Limb (tissue), 2 donors: ENCODE measurements at regions not wholly inside any gene's neighbourhood (a gene's known extent, or its start where the extent isn't known, plus 50 kb on each side); places are given as distances from the start of the nearest gene placed in this dataset.

Experiments used
- DNase-seq, 2 donors: peaks; one replicate each; pipeline ENCODE4 v3.0.0-alpha.2; 2016; ENCODE audit errors: extremely low spot score in 2 of 2

DNA sequence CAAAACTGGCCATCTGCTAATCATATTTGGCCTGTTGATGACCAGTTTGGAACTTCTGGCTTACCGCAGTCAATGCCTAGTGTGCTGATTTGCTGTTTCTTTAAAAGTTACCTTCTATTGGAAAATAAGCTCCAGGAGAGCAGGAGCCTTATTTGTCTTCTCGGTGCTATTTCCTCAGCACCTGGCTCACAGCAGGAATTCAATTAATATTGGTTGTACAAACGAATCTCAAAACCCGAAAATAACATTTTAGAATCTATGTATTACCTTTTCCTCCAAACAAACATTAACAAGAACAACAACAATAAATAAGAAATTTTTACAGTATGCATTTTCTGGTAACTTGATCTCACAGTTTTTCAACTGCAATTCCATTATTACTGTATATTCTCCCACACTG is 1080.7 kb upstream of the MAP3K7 start:
- DNase-seq = no peak

DNA sequence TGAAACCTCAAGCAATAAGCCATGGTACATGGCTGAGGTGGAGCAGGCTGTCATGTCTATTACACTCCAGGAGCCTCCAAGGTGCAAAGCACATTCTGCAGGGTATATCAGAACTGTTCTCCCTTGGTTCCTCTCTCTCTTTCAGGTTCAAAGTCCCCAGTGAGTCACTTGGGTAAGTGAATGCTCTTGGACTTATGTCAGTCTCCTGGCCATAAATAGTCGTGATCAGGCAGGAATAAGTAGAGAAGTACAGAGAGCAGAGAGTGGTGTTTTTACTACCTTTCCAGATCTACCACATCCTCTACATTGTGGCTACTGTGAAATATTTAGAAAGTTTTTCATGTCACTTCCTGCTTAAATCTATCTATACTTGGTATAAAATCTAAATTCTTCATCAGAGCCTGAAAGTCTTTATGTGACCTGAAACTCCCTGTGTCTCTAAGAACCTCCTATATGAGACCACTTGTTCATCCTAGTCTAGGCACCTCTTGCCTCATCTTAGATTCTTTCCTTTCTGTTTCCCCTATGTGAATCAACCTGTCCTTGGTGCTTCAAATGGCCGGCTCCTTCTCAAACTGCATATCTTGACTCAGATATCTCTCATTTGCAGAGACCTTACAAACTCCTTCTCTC is 1077.6 kb upstream of the MAP3K7 start:
- DNase-seq = no peak

DNA sequence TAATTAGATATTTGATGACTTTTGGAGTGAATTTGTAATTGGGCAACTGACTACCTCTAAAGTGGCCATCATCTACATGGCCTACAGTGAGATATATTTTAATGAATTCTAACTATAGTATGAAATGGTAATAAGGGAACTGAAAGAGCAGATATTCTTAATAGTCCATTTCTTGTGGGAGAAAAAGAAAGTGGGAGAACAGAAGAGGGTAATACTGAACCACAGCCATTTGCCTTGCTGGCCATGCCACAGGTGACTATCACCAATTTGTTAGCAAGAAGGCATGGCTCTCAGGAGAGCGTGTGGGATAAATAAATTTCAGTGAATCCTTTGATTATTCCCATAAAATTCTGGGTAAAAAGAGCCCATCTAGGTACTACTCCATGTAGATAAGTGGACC is 1074.0 kb upstream of the MAP3K7 start:
- no peak for DNase-seq

DNA sequence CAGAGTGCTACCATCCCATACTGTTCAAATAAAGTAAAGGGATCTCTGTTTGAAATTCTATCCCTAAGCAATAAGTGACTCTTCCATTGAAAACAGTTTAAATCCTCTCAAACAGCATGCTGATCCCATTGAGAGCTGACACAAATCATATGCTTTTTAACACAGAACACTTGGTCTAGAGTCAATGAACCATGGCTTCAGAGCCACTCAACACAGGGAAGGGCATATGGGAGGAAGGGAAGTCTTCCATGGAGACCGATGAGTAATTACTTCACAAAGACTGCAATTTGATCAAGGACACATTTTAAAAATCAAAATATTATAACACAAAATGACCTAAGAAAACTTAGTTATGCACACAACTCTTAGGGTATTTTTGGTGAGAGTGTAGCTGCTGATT is 1073.0 kb upstream of the MAP3K7 start:
- no peak for DNase-seq

DNA sequence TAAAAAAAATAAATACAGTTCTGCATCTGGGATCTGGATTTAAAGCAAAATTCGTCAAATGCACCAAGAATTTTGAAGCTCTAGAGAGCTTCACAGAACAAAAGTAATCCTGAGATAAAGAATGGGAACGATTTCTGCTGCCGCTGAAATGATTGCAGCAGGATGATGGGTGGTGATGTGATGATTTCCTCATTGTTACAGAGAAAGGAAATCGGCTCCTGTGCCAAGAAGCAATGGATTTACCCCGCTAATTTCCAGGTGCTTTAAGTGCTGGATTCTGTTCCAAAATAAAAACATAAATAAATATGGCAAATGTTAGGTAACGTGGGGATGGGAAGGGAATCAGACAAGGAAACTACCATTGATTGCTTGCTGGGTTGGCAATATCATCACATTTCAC is 1067.9 kb upstream of the MAP3K7 start:
- DNase-seq = no peak

DNA sequence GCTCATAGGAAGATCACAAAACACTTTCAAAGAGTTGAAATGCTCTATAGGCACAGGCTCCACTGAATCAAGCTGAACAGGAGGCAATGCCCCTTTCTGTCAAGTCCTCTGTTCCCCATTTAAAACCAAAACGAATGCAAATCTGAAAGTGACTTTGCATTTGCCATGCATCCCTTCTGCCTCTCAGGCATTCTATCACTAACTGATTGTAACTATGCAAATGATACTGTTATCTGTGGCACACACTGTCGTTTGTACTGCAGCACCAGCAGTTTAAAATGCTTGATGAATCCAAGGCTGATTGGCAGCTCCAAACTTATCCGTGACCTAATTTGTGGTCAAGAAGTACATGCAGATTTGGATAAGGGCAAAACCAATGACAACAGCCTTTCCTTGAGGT is 1067.5 kb upstream of the MAP3K7 start:
- DNase-seq = no peak

DNA sequence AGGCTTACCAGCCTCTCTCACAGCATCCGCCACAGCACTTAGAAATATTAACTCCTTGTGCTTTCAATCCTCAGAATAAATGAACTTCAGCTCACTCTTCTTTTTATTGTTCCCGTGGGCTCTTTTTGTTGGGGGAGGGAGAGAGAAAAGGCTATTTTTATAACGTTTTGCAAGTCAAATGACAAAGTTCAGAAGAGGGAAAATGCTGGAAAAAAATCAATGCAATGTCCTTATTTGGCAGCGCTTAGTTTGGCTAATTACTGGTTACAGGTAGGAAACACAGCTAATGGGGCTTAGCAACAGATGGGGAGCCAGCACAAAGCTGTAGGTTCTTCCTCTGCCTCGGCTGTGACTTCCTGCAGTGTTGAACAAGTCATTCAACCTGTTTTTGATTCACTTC is 1067.0 kb upstream of the MAP3K7 start:
- no peak for DNase-seq

DNA sequence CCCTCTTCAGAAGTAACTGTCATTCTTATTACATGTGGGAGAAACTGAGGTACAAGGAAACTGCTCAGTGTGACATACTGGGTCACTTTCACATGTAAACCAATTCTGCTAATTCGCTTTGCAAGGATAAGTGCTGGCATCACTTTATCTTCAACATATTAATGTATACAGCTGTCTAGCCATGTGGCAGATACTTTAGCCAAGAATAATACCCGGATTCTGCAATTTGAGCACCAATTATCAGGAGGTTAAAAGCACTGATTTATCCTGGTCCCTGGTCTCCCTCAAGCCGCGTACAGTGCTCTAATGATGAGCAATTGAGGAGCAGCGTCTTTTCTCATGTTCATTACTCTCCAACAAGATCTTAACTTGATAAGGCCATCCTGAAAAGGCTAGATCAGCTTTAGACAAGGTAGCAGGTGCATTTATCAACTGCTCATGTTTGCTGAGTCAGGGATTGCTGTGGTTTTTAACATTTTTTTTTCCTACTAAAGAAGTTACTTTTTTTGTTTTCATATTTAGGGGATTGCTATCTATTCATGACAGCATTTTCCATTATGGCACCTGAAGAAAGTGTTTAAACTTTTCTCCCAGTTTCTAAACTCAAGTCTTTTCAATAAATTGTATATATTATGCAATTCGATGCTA is 1066.3 kb upstream of the MAP3K7 start:
- DNase-seq = no peak

DNA sequence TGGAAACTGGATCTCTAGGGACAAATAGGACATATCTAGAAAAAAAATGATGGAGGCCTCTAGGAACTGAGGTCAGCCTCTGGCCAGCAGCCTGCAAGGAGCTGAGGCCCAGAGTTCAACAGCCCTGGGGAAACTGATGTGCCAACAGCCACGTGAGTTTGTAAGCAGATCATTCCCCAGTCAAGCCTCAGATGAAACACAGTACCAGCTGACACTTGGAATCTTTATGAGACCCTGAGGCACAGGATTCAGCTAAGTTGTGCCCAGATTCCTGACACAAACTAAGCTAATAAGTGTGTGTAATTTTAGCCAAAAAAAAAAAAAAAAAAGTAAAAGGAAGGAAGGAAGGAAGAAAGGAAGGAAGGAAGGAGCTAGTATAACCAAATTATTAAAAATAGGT is 1059.8 kb upstream of the MAP3K7 start:
- no peak for DNase-seq

DNA sequence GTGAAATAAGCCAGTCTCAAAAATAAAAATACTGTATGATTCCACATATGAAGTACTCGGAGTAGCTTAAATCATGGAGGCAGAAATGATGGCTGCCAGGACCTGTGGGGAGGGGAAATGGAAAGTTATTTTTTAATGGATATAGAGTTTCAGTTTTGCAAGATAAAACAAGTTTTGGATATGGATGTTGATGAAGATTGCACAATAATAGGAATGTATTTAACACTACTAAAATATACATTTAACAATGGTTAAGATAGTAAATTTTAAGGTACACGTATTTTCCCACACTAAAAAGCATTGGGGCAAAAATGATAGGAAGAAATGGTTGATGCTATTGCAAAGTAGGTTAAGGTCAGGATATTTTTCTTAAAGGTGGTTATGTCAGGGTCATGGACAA is 1058.9 kb upstream of the MAP3K7 start:
- no peak for DNase-seq

DNA sequence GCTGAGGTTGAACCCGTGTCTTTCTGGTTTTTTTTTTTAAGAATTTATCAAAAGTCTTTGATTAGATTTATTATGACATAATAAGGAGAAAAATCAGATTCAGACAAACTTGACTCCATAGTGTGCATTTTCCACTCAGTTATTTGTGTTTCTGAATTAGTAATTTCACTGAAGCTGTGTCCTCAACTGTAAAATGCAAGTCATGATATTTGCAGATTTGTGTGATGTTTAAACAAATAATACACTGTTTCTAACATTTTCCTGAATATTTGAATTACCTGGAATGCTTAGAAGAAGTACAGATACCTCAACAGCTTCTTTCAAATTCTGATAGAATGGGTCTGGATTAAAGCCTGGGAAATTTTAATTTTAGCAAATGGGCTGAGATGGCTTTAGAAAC is 1050.3 kb upstream of the MAP3K7 start:
- no peak for DNase-seq

DNA sequence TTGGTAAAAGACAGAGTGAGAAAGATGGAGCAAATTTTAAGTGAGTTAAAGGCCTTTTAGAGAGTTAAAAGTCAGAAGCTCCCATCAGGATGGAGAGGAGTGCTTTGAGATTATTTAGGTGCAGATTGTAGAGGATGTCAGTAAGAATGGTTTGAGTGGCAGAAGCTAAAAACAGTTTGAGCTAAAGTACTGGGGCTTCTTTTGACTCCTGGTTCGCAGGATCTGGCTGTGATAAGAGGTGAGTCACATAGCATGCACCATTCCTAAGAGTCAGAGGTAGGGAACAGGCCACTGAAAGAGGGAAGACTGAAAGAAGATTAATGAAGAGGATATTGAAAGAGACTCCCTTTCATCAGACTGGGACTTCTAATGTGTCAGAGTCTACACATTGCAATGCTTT is 1047.9 kb upstream of the MAP3K7 start:
- no peak for DNase-seq

DNA sequence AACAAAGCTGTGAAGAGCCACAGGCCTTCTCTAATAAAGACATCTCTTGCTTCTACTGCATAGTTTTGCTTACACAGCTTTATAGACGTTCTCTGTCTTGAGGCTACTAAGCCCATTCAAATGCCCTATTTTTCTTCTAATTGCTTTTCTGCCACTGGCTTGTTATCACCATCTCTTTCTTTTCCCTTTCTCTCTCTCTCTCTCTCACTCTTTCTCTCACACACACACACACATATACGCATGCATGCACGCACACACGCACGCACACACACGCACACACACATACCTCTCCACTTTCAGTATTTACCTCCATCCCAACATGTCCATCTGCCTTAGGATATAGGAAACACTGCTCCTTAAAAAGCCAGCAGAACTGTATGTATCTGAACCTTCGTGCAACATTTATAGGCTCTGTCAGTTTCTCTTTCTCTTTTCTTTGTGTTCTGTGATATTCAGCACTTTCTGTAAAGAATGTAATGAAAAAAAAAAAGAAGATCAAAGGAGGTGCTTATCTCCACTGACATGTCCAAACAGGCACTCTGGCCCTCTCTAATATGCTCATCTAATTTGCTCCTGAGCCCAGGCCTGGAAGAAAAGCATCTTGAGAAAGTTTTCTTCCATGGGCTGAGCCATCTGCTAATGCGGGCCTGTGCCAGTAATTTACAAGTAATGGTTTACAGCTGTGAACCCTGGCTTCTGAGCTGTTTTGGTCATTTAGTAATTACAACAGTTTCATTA is 1046.7 kb upstream of the MAP3K7 start:
- DNase-seq = no peak

DNA sequence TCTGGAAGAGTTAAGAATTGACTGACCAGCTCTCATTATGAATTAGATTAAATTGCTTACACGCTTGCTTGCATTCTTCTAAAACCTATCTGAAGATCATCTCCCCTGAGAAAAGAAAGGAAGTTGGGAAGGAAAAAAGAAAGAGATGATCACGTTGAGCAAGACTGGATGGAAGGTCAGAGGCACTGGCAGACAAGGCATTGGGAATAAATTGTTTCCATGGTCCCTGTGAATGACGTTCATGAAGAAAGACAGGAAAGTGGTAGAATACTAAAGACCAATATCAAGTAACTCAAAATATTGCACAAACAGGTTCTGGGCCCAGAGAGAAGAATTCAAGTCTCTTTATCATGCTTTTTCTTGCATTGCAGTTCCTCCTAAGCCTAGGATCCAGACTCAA is 1045.4 kb upstream of the MAP3K7 start:
- DNase-seq = no peak

DNA sequence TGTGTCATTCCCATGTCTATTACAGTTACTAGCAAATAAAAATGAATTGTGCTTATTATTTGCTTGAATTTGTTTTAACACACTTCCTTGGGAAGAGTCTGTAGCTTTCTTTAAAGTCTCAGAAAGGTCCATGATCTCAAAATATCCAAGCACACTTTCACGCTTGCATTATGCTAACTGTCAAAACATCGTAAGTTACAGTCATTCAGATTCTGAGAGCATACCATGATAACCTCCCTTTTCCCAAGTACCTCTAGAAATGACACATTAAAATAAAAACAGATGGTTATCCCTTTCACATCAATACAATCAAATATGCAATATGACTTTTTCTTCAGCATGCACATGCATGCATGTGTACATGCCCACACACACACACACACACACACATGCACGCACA is 1044.4 kb upstream of the MAP3K7 start:
- DNase-seq = no peak

DNA sequence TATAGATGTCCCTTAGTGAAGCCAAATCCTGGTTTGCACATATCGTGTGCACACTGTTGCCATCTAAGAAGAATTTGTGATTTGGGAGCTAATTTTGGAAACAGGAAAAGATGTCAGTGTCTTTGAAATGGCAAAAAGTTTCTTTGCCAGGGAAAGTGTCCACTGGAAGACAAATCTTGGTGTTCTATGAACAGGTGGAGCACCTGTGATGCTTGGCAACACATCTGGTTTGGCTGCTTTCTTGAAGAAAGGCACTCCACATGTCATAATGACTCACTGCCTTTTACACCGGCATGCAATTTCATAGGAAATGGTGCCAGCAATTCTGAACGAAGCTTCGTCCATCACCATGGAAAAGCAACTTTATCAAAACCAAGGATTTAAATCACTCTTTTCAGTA is 1040.0 kb upstream of the MAP3K7 start:
- DNase-seq = no peak

DNA sequence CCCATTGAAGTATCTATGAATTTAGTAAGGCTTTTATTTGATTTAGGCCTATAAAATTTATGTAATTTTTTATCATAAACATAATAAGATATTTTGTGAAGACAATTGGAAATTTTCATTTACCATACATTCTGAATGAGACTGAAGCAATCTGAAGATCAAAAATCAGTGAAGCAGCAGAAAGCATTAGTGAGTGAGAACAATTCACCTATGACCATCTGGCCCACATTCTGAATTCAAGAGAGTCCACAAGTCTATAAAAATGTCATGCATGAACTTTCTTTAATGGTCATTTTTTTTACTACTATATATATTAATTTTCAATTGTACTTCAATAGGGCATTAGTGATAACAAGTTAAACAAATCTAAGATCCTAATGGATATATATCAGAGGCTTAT is 1026.6 kb upstream of the MAP3K7 start:
- DNase-seq = no peak

DNA sequence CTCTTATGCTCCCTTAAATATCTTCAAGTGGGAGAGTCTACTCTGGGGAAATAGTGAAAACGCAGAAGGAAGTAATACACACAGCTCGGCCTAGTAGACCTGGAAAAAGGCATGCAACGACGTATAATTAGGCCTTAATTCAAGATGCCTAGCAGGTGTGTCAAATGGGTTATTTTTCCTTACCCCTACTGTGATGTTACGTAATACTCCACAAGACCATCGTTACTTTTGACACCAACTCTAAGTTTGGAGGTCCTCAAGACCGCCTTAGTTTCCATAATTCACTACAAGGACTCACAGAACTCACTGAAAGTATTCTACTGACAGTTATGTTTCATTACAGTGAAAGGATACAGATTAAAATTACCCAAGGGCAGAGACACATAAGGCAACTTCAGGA is 1024.3 kb upstream of the MAP3K7 start:
- DNase-seq = no peak

DNA sequence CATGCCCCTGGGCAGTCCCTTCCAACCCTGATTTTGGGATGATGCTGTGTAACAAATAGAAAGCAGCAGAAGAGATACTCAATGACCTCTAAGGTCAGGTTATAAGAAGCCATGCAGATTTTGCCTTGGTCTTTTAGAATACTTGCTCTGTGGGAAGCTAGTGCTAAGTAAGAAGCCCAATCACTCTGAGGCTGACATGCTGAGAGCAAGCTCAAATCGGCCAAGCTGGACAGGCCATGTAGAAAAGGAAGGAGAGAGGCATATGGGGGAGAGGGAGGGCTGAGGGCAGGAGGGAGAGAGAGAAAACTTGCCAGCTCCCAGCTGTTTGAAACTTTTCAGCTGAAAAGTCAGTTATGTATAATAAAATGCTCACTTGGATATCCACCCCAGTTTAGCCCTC is 1021.6 kb upstream of the MAP3K7 start:
- DNase-seq = no peak

DNA sequence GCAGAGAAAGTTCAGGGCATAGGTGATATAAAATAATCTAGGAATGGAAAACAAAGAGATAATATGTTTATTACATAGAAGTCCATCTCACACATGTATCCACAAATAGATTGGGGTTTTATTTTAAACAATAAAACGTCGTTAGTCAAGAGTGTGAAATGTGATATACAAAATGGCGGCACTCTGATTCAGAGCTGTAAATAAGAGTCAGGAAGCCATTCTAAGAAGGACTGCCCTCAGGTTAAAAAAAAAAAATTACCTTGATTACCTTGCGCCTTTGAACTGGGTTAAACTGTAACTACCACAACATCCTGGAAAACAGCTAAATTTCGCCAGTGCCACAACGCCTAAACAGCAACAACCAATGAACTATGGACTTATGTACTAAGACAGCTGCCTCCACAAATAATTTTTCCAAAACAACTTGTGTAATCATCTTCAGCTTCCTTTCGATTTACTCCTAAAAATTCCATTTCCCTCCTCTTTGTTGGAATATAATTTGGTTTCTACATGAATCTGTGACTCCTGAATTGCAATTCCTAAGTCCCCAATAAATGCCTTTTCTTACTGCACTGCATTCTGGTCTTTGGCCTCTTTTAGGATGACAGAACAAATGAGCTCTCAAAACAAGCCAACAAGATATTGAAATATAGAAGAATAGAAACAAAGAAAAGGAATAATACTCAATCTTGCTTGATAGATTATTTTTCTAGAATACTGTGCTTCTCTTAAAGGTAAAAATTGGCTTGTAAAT is 1019.5 kb upstream of the MAP3K7 start:
- no peak for DNase-seq

DNA sequence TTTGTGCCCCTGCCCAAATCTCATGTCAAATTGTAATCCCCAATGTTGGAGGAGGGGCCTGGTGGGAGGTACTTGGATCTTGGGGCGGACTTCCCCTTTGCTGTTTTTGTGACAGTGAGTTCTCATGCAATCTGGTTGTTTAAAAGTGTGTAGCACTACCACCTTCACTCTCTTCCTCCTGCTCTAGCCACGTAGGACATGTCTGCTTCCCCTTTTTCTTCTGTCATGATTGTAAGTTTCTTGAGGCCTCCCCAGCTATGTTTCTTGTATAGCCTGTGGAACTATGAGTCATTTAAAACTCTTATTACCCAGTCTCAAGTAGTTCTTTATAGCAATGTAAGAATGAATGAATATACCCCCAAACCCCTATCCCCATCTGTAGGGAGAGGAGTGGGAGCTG is 1013.7 kb upstream of the MAP3K7 start:
- no peak for DNase-seq

DNA sequence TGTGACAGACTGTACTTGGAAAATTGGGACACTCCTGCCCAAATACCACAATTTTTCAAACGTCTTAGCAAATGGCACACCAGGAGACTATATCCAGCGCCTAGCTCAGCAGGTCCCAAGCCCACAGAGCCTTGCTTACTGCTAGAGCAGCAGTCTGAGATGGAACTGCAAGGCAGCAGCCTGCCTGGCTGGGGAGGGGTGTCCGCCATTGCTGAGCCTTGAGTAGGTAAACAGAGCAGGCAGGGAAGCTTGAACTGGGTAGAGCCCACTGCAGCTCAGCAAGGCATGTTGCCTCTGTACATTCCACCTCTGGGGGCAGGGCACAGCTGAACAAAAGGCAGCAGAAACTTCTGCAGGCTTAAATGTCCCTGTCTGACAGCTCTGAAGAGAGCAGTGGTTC is 1003.3 kb upstream of the MAP3K7 start:
- no peak for DNase-seq
